Brain pericyte (primary cell): ENCODE measurements at regions not wholly inside any gene's neighbourhood (a gene's known extent, or its start where the extent isn't known, plus 50 kb on each side); places are given as distances from the start of the nearest gene placed in this dataset.
"Not testable (repeated sequence)": the region's sequence is repeated elsewhere in the genome, so short reads cannot be mapped to it uniquely, and the experiment has no call there.

ENCODE experiments used
- DNase-seq: peaks from one replicate; pipeline ENCODE4 v3.0.0-alpha.2; 2012; ENCODE audit warnings: low read depth, low spot score

- DNase-seq = not testable (repeated sequence)
These were observed 75.0 kb downstream of the C9orf50 start for GRCh38 chr9:129545876-129546275.

DNA sequence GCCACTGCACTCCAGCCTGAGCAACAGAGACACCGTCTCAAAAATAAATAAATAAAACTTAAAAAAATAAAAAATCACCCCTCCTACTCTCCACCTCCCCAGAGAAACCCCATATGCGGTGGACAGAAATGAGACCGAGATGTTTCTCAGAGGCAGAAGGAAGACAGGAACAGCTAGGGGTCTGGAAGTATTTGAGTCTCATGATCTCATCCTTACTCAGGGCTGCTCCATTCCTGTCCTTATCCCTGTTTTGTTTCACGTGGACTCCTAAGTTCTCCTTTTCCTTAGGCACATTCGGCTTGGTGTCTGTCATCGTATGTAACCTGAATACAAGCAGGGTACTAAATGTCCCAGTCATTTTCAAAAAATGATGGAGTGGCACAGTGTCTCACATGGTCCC is 76.1 kb downstream of the C9orf50 start:
- DNase-seq = no peak

- DNase-seq = no peak
These were observed 78.2 kb downstream of the C9orf50 start for GRCh38 chr9:129542741-129543140.

GRCh38 chr9:129541270-129541669 is 79.6 kb downstream of the C9orf50 start:
- DNase-seq = no peak

DNA sequence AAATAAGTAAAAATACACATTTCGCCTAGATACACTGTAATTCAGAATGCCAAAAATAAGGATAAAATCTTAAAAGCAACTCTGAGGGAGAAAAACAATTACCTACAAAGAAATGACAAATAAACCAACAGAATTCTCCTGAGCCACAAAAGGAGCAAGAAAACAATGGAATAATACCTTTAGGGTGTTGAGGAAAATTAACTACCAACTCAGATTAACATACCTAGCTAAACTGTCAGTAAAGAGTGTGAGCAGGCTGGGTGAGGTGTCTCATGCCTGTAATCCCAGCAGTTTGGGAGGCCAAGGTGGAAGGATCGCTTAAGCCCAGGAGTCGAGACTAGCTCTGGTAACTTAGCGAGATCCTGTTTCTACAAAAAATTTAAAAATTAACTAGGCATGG is 81.5 kb downstream of the C9orf50 start:
- DNase-seq = no peak

GRCh38 chr9:129531860-129532402 is 89.0 kb downstream of the C9orf50 start:
- DNase-seq = not testable (repeated sequence)

- not testable (repeated sequence) for DNase-seq
These were observed 92.9 kb downstream of the C9orf50 start for GRCh38 chr9:129527955-129528354.

- no peak for DNase-seq
These were observed 95.2 kb downstream of the C9orf50 start for GRCh38 chr9:129525656-129526196.

- DNase-seq = no peak
These were observed 96.2 kb downstream of the C9orf50 start for GRCh38 chr9:129524582-129525270.

DNA sequence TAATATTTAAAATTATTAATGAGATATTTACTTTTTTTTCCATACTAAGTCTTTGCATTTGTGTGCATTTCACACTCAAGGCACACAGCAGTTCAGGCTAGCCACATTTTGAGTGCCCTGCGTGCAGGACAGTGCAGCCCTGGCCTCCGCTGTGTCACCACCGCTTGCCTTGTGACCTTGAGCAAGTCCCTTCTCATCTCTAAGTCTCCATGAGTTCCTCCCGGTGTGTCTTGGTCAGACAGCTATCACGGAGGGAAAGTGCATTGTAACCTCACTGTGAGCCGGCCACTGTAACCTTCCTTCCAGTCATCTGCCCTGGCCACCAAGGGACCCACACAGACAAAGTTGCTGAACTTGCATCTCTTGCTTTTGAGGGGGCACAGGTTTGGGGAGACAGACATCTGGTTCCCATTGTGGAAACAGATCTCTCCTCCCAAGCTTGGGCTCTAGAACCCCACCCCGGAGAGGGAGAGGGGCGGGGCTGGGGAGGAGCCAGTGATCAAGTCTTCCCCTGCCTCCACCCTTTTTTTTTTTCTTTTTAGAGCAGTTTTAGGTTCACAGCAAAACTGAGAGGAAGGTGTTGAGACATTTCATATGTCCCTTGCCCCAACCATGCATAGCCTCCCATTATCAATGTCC is 96.8 kb downstream of the C9orf50 start:
- no peak for DNase-seq

GRCh38 chr9:129522351-129522750 is 98.5 kb downstream of the C9orf50 start:
- no peak for DNase-seq

DNA sequence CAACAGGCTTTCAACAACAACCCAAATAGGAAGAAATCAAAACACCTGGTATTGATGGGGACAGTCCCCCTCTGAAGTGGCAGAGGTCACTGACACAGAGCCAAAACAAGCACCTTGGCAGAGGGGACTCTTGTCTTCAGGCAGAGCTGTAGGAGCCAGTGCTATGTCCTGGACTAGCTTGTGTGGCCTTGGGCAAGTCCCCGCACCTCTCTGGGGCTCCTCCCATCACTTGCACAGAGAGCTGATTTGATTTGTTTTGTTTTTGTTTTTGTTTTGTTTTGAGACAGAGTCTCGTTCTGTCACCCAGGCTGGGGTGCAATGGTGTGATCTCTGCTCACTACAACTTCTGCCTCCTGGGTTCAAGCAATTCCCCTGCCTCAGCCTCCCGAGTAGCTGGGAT is 100.8 kb downstream of the C9orf50 start:
- no peak for DNase-seq

DNA sequence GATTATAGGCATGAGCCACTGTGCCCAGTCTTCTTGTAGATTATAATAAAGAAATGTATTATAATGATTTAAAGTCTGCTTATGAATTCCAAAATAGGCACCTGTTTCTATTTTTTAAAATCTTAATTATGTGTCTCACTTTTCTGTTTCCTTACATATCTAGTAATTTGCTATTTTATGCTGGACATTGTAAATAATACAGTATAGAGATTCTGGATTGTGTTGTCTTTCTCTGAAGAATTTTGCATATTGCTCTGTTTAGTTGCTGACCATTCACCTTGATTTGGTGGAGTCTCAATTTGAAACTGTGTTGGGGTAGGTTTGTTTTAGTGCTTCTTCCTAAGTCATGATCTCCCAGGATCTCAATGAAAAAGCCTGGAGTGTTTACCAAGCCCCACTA is 102.8 kb downstream of the C9orf50 start:
- DNase-seq = no peak

DNA sequence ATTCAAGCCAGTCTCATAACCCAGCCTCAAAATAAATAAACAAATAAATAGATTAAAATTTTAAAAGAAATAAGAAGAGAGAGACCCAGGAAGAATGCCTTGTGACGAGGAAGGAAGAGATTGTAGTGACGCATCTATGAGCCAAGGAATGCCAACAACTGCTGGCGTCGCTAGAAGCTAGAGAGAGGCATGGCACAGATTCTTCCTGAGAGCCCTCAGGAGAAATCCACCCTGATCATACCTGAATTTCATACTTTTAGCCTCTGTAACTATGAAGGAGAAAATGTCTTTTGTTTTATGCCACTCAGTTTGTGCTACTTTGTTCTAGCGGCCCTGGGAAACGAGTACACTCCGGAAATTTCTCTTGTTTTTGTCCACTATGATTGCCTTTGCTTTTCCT is 103.9 kb downstream of the C9orf50 start:
- DNase-seq = no peak

- DNase-seq = no peak
These were observed 106.0 kb downstream of the C9orf50 start for GRCh38 chr9:129514891-129515290.

DNA sequence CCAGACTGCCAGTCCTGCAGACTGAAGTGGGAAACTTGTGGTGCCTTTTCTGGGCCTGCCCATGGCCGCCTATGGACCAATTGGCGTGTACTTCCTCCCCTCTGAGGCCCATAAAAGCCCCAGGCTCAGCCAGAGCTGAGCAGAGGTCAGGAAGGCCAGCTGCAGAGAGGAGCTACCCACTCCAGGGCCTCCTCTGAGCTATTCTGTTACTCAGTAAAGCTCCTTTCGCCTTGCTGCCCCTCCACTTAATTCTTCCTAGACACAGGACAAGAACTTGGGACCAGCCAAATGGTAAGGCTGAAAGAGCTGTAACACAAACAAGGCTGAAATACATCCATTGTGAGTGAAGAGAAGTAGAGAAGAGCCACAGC is 106.4 kb downstream of the C9orf50 start:
- no peak for DNase-seq

DNA sequence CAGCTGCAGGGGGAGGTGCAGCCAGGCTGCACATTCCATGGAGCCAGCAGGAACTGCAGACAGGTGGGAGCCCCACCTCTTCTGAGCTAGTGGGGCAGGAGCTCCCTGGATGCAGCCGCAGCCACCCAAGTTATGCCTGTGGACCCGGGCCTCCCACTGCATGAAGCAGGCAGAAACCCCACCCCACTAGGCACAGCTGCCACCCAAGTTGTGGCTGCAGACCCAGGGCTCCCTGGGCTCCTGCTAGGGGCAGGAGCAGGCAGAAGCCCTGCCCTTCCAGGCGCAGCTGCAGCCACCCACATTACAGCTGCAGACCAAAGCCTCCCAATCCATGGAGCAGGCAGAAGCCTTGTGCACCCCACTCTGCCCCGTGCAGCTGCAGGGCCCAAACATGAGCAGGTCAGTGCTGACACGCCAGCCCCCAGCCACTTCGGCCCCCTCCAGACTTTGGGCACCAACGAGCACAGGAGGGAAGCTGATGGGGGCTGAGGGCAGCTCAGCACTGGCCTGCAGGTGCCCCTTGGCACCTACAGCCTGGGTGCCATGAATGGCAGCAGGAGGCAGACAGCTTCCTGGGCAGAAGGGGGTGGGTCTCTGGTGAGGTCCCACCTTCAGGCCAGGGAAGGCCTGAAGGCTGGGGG is 106.9 kb downstream of the C9orf50 start:
- no peak for DNase-seq

GRCh38 chr9:129513282-129513681 is 107.6 kb downstream of the C9orf50 start:
- DNase-seq = no peak

GRCh38 chr9:129511285-129511900 is 109.5 kb downstream of the C9orf50 start:
- no peak for DNase-seq

GRCh38 chr9:129509533-129509928 is 111.4 kb downstream of the C9orf50 start:
- DNase-seq = no peak

- no peak for DNase-seq
These were observed 113.1 kb downstream of the C9orf50 start for GRCh38 chr9:129507805-129508204.

DNA sequence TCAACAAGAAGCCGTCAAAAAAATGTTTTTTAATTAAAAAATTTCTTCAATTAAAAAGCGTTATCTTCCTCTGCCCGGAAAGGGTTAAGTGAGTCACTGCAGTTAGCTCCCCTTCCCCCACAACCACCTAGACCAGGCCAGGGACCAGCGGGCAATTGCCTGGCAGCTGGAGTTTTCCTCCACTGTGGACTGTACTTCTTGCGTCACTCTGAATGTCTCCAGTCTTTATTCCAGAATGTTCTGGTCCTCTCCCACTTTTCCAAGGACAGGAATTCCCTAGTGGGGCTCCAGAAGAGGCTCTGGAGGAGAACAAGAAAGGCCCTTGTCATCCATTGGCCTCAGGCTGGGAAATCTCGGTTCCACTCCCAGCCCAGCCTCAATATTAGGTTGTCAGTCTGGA is 114.0 kb downstream of the C9orf50 start:
- no peak for DNase-seq
